ES-I3 (cell line): ENCODE measurements at regions not wholly inside any gene's neighbourhood (a gene's known extent, or its start where the extent isn't known, plus 50 kb on each side); places are given as distances from the start of the nearest gene placed in this dataset.

Experiments
- H3K36me3 ChIP-seq: 2 replicates; pipeline ENCODE4 v1.6.1; 2013; ENCODE audit warnings: mild to moderate bottlenecking, low read length, control low read depth, moderate library complexity; ENCODE audit not compliant: insufficient read depth
- H3K4me1 ChIP-seq: 2 replicates; pipeline ENCODE4 v1.6.1; 2013; ENCODE audit warnings: mild to moderate bottlenecking, control low read depth, low read length; ENCODE audit not compliant: insufficient read depth
- H3K9ac ChIP-seq: 2 replicates; pipeline ENCODE4 v1.6.1; 2013; ENCODE audit warnings: low read depth, mild to moderate bottlenecking, low read length, moderate library complexity
- H3K9me3 ChIP-seq: 2 replicates; pipeline ENCODE4 v1.6.1; 2013; ENCODE audit warnings: mild to moderate bottlenecking, low read length, moderate library complexity; ENCODE audit not compliant: control insufficient read depth, insufficient read depth

- H3K4me1 ChIP-seq: peaks cover 3% of the 10 kb centered on the region; the same call in 1 of the 2 replicates
- H3K9me3 ChIP-seq: no peaks in the 10 kb centered on the region
Measured at GRCh38 chr10:131688304-131688703, 212.5 kb upstream of the PPP2R2D start.

GRCh38 chr10:131689016-131689415 lies 211.8 kb upstream of the PPP2R2D start:
- no peaks in the 10 kb centered on the region for H3K36me3 ChIP-seq
- H3K9ac ChIP-seq: no peak overlapping the region
- peaks cover 3% of the 10 kb centered on the region; the same call in 1 of the 2 replicates for H3K4me1 ChIP-seq
- no peaks in the 10 kb centered on the region for H3K9me3 ChIP-seq

More at GRCh38 chr10:131688304-131688703, 212.5 kb upstream of the PPP2R2D start:
- no peak overlapping the region for H3K9ac ChIP-seq
- no peaks in the 10 kb centered on the region for H3K36me3 ChIP-seq

GRCh38 chr10:131689486-131689885 lies 211.3 kb upstream of the PPP2R2D start:
- Histone ChIP-seq H3K9me3 (no peaks in the 10 kb centered on the region), H3K4me1 (peaks cover 3% of the 10 kb centered on the region; the same call in 1 of the 2 replicates), H3K36me3 (no peaks in the 10 kb centered on the region), H3K9ac (no peak overlapping the region)

- no peaks in the 10 kb centered on the region for H3K9me3 ChIP-seq
- no peaks in the 10 kb centered on the region for H3K36me3 ChIP-seq
- H3K4me1 ChIP-seq: peaks cover 3% of the 10 kb centered on the region; the same call in 1 of the 2 replicates
- H3K9ac ChIP-seq: no peak overlapping the region
Measured at GRCh38 chr10:131689954-131690757, 210.7 kb upstream of the PPP2R2D start.

GRCh38 chr10:131690805-131691239 lies 210.0 kb upstream of the PPP2R2D start:
- no peaks in the 10 kb centered on the region for H3K9me3 ChIP-seq
- peaks cover 3% of the 10 kb centered on the region; the same call in 1 of the 2 replicates for H3K4me1 ChIP-seq

GRCh38 chr10:131691481-131692090 lies 209.2 kb upstream of the PPP2R2D start:
- Histone ChIP-seq H3K4me1 (peaks cover 3% of the 10 kb centered on the region; the same call in 1 of the 2 replicates), H3K9ac (no peak overlapping the region), H3K36me3 (no peaks in the 10 kb centered on the region), H3K9me3 (no peaks in the 10 kb centered on the region)

More at GRCh38 chr10:131690805-131691239, 210.0 kb upstream of the PPP2R2D start:
- Histone ChIP-seq H3K36me3 (no peaks in the 10 kb centered on the region), H3K9ac (no peak overlapping the region)

GRCh38 chr10:131692176-131692575 lies 208.6 kb upstream of the PPP2R2D start:
- Histone ChIP-seq H3K36me3 (no peaks in the 10 kb centered on the region), H3K9ac (no peak overlapping the region), H3K4me1 (peaks cover 3% of the 10 kb centered on the region; the same call in 1 of the 2 replicates), H3K9me3 (no peaks in the 10 kb centered on the region)

- H3K36me3 ChIP-seq: no peaks in the 10 kb centered on the region
- peaks cover 3% of the 10 kb centered on the region; the same call in 1 of the 2 replicates for H3K4me1 ChIP-seq
- H3K9me3 ChIP-seq: no peaks in the 10 kb centered on the region
- no peak overlapping the region for H3K9ac ChIP-seq
Measured at GRCh38 chr10:131692686-131693334, 208.0 kb upstream of the PPP2R2D start.

- Histone ChIP-seq H3K9ac (no peak overlapping the region), H3K9me3 (no peaks in the 10 kb centered on the region), H3K4me1 (no peaks in the 10 kb centered on the region), H3K36me3 (no peaks in the 10 kb centered on the region)
Measured at GRCh38 chr10:131693766-131694165, 207.0 kb upstream of the PPP2R2D start.

GRCh38 chr10:131694168-131694780 lies 206.5 kb upstream of the PPP2R2D start:
- Histone ChIP-seq H3K9ac (no peak overlapping the region), H3K36me3 (no peaks in the 10 kb centered on the region), H3K9me3 (no peaks in the 10 kb centered on the region), H3K4me1 (no peaks in the 10 kb centered on the region)

- Histone ChIP-seq H3K36me3 (no peaks in the 10 kb centered on the region), H3K9ac (no peak overlapping the region), H3K4me1 (no peaks in the 10 kb centered on the region), H3K9me3 (no peaks in the 10 kb centered on the region)
Measured at GRCh38 chr10:131694781-131695495, 205.9 kb upstream of the PPP2R2D start.

GRCh38 chr10:131695496-131696165 lies 205.2 kb upstream of the PPP2R2D start:
- H3K36me3 ChIP-seq: no peaks in the 10 kb centered on the region
- H3K9ac ChIP-seq: no peak overlapping the region
- no peaks in the 10 kb centered on the region for H3K4me1 ChIP-seq
- no peaks in the 10 kb centered on the region for H3K9me3 ChIP-seq

GRCh38 chr10:131697476-131698128 lies 203.2 kb upstream of the PPP2R2D start:
- Histone ChIP-seq H3K4me1 (no peaks in the 10 kb centered on the region), H3K9me3 (no peaks in the 10 kb centered on the region), H3K9ac (no peak overlapping the region), H3K36me3 (no peaks in the 10 kb centered on the region)
